Right ventricle myocardium superior (tissue), 1 donor: ENCODE measurements at regions not wholly inside any gene's neighbourhood (a gene's known extent, or its start where the extent isn't known, plus 50 kb on each side); places are given as distances from the start of the nearest gene placed in this dataset.
A peak's percentile ranks its signal among the peaks of the same experiment; 100 is the strongest.

ENCODE experiments used
- ATAC-seq: fragments of 200-7000 bp; cut with Tn5 transposase; one replicate; pipeline ENCODE4 v1.9.1; 2020; ENCODE audit warnings: mild to moderate bottlenecking; ENCODE audit not compliant: poor library complexity
- DNase-seq: peaks from one replicate; pipeline ENCODE4 v3.0.0-alpha.2; 2020
- intact Hi-C: fragments of 100-400 bp; cut with DNase I; formaldehyde crosslinking; loops from one replicate; pipeline ENCODE4 v1.11.2; 2022
- donor health status: DM: no; HTN: yes; CAD: no; lungs with severe emphysema.

DNA sequence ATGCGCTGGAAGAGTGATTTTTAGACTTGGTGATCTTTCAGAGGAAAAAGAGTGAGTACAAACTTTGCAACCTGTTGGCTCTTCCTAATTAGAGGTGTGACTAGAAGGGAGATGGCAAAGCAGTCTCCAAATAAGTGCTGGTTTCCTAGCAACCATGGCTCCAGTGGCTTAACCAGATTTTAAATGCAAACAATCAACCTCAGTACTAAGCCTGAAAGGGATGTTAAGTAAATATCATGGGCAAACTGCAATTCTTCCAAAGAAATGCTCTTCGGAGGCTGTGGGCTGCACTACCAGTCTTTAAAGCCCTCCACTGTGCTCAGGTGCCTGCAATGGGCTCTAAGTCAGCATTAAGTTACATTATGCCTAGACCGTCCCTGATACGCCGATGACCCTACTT is 678.1 kb upstream of the CCDC54 start:
- intact Hi-C loops: no loop called here
- ATAC-seq (no peak), DNase-seq (no peak)

DNA sequence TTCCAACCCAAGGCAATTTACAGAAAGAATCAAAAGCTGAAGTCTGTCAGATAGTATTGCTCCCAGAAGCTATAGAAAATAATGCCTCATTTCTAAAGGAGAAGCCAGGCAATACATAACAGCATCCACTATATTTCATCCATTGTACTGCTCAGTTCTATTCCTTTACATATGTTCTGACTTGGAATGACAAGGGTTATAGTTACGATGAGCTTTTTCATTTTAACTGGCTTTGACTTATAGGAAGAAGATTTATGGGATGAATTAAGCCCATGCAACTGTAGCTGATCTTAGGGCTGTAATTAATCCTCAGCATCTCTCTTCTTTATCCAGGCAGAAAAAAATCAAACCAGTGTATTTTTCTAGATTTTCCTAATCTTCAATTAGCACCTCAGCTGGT is 676.3 kb upstream of the CCDC54 start:
- no peak for DNase-seq
- ATAC-seq: no peak
- intact Hi-C loops: no loop called here

DNA sequence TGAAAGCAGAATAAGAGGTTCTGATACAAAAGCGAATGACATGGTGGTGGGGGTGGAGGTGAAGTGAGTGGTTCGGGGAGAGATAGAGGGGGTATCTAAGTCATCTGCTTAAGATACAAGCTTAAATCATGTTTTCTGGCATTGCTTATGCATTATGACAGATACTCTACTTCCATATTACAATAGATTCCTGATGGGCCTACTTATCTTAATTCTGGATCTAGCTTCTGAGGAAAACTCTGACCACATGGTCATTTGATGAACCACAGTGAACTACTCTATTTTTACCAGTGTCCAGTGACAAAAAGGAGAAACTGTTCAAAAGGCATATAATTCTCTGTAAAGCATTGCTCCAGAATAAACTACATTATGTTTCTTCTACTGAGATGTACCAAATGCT is 673.7 kb upstream of the CCDC54 start:
- no peak for ATAC-seq
- no peak for DNase-seq
- intact Hi-C loops: no loop called here

- DNase-seq (no peak), ATAC-seq (no peak)
- intact Hi-C loops: no loop called here
Measured at GRCh38 chr3:106707347-106707746, 669.9 kb upstream of the CCDC54 start.

DNA sequence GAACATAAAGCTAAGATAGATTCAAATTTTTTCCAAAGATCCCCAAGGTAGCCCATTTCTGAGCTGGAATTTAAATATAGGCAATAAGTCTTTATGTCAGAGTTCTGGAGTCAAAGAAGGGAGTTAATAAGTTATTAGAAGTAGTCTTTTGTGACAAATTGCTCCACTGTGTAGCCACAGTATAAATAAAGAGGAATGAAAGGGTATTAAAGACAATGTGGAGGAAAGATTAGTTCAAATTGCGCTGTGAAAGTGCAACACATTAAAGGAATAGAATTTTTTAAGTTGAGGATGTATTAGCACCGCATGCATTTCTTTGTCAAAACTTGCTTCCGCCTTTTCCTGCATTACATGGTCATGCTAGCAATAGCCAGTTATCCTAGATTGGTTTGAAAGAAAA is 666.6 kb upstream of the CCDC54 start:
- intact Hi-C loops: no loop called here
- no peak for DNase-seq
- ATAC-seq: no peak

DNA sequence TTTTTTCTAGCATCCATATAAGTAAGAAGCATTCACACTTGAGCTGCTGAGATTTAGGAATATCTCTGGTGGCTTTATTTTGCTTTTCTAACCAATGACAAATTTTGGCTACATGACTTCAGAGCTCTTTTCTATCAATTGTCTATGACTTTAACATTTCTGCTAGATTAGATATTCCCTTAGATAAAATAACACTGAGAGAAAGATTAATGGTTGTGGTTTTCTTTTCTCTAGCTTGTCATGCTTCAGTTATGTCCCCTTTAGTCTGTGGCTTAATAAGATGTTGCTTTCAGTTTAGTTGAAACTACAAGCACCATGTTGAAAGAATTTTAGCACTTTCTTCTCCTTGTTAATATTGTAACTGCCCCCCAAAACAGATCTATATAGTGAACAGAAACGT is 665.6 kb upstream of the CCDC54 start:
- DNase-seq (no peak), ATAC-seq (no peak)
- intact Hi-C loops: no loop called here

- intact Hi-C loops: no loop called here
- DNase-seq (no peak), ATAC-seq (no peak)
Measured at GRCh38 chr3:106714400-106714799, 662.8 kb upstream of the CCDC54 start.

GRCh38 chr3:106715286-106715685 is 662.0 kb upstream of the CCDC54 start:
- intact Hi-C loops: no loop called here
- no peak for DNase-seq
- ATAC-seq: no peak

GRCh38 chr3:106717178-106717780 is 660.0 kb upstream of the CCDC54 start:
- no peak for DNase-seq
- intact Hi-C loops: no loop called here
- no peak for ATAC-seq

- ATAC-seq (no peak), DNase-seq (no peak)
- intact Hi-C loops: no loop called here
Measured at GRCh38 chr3:106719077-106719476, 658.2 kb upstream of the CCDC54 start.

DNA sequence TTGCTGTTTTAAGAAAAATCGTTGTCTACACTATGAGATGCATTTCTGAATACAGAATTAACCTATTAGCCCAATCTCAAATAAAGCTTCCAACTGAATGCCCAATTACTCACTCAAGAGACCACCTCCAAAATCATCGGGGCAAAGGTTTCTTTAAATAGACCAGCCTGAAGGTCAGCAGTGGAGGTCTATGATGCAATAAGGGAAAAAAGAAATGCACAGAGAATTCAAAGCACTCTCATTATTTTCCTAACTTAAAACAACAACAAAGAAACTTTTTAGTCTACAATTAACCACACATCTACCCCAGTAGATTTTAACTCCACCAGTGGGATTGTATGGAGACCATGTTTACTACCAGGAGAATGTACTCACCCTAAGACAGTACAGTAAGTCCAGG is 657.7 kb upstream of the CCDC54 start:
- ATAC-seq (no peak), DNase-seq (no peak)
- intact Hi-C loops: no loop called here

DNA sequence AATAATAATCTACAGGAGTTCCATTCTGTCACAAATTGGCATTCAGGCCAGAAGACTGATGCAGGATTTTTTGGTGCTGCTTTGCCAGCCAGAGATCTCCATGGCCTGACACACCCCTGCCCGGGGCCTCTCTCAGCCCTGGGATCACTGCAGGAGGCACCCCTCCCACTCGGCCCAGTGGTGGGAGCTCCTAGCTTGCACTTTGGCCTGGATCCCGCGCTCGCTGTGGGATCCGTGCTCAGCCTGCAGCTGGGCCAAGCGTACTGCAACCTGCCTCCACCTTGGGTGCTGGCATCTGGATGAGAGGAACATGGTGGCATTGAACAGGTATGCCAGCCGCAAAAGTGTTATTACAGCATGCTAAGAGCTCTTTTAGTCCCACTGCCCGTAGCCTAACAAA is 656.7 kb upstream of the CCDC54 start:
- no peak for DNase-seq
- intact Hi-C loops: no loop called here
- ATAC-seq: no peak

- DNase-seq: no peak
- no peak for ATAC-seq
- intact Hi-C loops: no loop called here
Measured at GRCh38 chr3:106725566-106725965, 651.7 kb upstream of the CCDC54 start.

DNA sequence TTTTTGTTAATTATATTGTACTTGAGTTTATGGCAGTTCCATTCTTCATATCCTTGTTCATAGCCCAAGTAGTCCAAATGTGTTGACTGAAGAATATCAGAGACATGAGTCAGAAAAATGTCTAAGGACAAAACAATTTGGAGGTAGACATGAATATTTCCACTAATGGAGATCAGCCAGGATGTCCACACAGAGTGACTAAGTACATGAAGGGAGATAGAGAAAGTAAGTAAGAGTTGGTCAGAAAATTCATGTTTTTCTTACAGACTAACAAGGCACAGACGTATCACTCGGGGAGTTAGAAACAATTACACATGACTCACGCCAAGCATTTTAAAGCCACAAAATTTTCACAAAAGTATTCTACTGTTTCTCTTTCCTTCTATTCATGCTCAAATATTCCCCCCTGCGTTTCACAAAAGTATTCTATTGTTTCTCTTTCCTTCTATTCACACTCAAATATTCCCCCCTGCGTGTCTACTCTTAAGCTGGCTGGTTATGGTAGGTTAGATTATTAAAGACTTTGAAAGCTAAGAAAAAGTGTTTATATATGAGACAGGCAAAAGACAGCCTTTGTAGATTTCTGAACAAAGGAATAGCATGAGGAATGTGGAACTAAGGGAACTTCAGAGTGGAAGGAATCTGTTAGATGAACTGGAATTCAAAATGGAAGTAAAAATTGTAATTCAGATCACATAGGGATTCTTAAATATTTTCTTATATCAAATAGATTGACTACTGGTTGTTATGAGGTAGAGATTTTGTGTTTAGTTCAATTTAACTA is 648.7 kb upstream of the CCDC54 start:
- DNase-seq (no peak), ATAC-seq (peak; percentile 12)
- intact Hi-C loops: no loop called here

DNA sequence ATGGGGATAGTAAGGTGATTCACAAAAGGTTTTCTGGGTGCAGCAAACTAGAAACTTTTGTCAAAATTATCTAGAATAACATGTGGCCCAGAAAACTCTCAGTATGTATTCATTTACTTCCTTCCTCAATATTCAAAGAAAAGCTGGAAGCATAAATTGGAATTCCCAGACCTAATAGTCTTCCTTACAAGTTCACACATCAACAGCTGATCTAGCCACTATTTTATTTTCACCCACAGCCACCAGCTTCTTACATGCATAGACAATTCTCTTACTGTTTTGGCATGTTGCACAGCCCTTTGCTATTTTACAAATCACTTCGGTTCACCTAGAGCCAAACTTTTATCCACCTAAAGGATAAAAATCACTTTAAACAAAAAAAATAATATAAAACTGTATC is 647.8 kb upstream of the CCDC54 start:
- intact Hi-C loops: no loop called here
- ATAC-seq: no peak
- DNase-seq: no peak

DNA sequence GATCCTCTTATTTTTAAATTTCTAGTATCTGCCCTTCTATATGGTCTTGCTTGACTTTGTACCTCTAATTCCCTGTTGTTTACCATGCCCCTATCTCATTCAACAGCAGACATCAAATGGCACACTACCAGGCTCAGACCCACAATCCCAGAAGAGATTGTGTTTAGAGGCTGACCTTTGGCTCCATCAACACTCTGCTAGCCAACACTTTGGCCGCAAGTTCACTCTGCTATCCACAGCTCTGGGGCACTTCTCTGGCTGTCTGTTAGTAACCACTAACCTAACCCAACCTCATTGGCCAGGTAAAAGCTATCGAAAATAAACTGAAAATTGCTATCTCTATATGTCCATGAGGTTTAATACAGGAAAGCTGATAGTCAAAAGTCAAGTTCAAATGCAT is 646.0 kb upstream of the CCDC54 start:
- intact Hi-C loops: no loop called here
- DNase-seq: no peak
- ATAC-seq: no peak

DNA sequence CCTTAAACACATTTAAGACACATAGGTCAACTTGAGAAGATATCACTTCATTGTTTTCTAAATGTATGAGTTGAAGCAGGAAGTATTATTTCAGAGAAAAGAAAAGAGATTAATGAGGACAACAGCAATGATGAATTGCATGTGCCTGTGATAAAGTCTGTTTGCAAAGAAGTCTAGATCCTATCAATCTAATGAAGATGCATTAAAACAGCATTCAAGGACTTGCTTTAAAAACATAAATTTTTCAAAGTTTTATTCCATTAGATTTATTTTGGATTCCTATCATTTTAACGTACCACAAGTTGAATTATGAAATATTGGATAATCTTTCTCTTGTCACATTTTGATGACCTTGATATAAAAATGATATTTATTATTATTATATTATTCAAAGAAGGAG is 642.5 kb upstream of the CCDC54 start:
- ATAC-seq: no peak
- intact Hi-C loops: no loop called here
- no peak for DNase-seq

DNA sequence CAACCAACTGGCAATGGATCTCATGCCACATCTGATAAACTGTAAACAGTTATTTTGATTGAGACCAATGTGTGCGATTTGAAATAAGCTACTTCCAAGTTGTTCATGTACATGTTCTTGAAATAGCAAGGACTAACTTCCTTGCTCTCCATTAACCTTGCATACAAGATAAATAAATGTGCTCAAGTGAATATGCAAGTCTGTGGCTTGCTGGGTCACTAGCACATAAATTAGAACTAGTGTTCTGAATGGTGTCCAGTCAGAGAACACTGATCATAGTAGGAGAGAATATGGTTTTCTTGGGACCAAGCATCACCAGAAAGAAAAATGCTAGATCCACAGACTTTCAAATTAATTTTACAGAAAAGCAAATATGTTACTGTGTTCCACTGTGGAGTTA is 640.0 kb upstream of the CCDC54 start:
- intact Hi-C loops: no loop called here
- no peak for DNase-seq
- ATAC-seq: no peak

- DNase-seq: no peak
- intact Hi-C loops: no loop called here
- ATAC-seq: no peak
Measured at GRCh38 chr3:106740116-106740515, 637.1 kb upstream of the CCDC54 start.

DNA sequence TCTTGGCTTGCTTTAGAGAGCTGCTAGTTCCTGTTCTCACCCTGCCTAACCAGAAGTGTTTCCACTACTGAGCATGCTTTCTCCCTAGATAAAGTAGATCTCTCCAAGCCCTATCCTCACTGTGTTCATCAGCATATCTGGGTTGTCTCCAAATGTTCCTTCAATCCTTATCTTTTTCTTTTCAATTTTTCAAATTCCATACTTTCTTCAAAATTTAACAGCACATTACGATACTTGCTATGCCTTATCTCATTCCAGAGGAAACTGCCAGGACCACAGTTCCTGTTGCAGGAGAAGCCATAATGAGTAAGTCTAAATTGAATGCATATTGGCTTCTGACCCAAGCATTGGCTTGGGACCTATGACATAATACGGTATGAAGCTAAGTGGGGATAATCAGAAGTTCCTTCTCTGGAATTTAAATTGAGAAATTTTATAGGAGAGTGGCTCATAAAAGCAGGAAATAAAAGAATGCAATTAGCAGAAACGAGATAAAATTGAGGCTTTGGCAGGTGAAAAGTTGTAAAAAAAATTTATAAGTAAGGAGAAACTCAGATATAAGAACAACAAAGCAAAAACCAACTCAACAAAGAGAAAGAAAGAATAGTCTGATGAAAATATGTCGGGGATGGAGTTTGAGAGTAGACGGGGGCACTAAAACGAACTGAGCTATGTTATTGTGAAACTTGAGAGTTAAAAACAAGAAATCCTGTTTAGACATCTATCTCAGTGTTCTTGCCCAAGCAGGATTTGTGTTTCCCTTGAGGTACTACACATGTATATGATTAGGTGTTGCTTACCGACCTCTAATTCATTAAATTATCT is 631.7 kb upstream of the CCDC54 start:
- DNase-seq: no peak
- ATAC-seq: peak; percentile 85
- intact Hi-C loops: no loop called here
